Renal pelvis (tissue), 1 donor: ENCODE measurements at regions not wholly inside any gene's neighbourhood (a gene's known extent, or its start where the extent isn't known, plus 50 kb on each side); places are given as distances from the start of the nearest gene placed in this dataset.
"Not testable (repeated sequence)": the region's sequence is repeated elsewhere in the genome, so short reads cannot be mapped to it uniquely, and the experiment has no call there.

Source experiments
- DNase-seq: peaks from one replicate; pipeline ENCODE4 v3.0.0-alpha.2; 2013

DNA sequence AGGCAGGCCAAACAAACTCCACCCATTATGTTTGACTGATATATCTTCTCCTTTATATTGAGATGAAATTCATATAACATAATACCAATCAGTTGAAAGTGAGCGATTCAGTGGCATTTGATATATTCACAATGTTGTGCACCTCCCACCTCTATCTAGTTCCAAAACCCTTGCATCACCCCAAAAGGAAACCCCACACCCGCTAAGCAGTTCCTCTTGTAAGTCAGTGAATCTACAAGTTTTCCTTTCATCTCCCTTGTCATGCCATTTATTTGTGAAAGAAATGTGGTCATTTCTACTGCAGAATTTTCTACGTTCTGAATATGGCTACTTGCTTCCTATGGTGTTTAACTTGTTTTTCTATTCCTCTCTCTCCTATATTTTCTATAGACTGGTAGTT lies 99.4 kb upstream of the PTPN3 start:
- no peak for DNase-seq

DNA sequence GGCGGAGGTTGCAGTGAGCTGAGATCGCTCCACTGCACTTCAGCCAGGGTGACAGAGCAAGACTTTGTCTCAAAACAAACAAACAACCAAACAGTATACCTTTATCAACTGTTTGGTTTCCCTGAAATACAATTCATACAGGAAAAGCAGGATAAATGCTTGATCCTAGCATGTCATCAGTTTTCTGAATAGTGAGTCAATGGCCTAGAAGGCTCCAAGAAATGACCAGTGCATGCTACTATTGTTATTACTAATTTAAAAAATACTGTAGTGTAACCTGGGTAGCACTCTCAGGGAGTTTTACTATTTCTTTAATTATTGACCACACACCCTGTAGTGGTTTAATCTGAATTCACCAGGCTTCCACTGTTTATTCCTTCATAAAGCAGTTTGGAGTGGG lies 101.0 kb upstream of the PTPN3 start:
- DNase-seq, result no peak

DNA sequence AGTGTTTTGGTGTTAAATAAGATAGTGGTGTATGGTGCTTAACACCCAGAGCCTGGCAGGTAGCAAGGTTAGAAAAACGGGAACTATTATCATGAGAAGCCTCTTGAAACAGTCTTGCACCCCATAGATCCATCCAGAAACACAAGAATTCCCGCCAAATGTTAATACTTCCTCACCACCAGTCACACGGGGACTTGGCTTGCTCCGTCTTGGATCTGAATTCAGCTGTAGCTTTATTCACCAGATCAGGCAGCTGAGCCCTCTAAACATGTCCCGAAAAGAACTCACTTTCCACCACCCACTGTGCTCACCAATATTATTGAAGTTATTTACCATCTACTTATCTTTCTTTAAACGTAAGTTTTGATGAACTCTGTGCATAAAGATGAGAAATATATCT lies 101.6 kb upstream of the PTPN3 start:
- DNase-seq, result no peak

DNA sequence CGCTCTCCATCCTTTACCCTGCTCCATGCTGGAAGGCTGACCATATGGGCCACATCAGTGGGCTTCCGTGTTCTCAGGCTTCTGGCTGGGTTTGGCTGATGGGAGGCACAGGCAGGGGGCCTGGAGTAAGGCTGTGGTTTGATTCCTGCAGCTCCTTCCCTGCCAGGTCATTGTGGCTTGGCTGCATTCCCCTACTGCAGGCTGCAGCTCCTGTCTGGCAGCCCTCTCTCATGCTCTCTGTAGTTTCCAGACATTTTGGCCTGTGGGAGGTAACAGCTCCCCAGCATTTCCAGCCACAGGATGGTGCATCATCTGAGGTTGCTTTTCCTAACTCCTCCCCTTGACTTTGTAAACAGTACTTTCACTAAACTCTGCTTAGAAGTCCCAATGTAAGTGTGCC lies 102.0 kb upstream of the PTPN3 start:
- DNase-seq, result no peak

DNA sequence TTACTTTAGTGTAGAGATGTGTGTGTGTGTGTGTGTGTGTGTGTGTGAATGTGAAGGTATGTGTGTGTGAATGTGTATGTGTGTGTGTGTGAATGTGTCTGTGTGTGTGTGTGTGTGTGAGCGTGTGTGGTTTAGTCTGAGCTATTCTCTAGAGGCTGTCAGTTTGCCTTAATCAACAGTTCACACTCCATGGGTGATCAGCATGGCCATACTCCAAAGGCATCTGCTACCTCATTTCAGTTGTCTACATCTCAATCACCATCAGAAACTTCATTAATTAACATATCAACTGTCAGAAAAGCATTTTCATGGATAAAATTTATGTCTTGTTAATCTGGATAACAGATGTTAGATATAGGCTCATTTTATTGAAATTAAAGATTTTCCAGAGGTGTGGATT lies 103.1 kb upstream of the PTPN3 start:
- no peak for DNase-seq

DNA sequence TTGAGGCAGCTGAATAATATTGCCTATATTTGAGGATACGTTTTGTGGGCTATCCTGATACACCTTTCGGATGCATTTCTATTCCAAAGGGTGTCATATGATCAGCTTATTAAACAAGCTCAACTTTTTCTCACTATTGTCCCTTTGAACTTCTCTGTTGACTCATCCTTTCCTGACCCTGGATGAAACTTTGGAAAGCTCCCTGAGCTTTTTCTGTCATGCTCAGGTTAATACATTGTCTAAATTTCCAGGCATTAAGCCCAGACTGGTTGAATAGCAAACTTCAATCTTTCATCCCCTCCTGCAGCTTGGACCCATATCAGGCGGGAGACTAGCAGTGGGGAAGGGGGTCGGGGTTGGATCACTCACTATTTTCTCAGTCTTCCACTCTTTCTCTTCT lies 104.9 kb upstream of the PTPN3 start:
- no peak for DNase-seq

DNA sequence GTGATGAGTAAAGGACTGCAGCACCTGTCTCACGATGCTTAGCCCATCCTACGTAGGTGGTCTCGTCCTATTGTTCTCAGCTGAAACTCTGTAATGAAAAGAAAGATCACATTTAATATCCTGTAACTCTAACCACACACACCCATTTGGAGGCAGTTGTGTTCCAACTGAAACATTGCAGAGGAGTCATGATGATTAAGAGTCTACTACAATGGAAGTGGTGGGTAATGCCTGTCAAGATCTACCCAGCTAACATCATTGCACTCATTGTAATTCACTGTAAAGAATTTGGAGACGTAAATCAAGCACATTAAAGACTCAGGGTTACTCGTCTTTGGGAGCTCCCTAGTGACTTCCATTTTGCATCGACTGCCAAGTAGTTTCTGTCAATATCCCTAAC lies 106.0 kb upstream of the PTPN3 start:
- DNase-seq, result no peak

DNA sequence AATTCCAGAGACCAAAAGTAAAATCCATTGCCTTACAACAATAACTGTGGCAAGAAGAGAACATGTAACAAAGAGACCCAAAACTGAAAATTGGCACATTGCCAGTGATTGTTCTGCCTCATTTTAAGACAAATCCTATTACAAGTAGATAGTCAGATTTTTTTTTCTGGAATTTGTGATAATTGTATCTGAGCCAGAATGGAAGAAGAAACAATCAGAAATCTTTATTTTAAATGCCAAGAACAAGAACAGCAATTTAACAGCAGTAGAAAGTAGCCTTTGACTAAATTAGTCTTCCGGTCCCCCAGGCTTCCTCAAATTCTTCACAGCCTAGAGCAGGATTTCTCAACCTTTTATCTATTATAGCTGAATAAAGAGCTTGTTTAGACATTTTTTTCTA lies 106.7 kb upstream of the PTPN3 start:
- DNase-seq, result no peak

DNA sequence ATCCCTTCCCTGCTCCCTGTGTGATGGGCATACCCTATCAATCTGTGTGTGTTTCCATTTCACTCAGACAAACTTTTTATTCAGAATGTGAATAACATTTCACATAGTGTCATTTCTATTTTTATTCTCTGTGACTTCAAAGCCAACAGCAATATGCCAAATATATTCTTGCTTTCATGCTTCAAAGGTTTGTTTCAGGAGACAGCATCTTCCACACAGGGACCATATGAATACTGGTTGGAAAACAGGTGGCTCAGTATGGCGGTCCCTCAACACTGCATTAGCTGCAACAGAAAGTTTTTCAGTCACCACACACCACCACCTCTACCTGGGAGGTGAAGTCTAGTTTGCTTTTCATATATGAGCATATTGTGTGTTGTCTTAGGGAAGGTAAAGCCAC lies 111.0 kb upstream of the PTPN3 start:
- no peak for DNase-seq

DNA sequence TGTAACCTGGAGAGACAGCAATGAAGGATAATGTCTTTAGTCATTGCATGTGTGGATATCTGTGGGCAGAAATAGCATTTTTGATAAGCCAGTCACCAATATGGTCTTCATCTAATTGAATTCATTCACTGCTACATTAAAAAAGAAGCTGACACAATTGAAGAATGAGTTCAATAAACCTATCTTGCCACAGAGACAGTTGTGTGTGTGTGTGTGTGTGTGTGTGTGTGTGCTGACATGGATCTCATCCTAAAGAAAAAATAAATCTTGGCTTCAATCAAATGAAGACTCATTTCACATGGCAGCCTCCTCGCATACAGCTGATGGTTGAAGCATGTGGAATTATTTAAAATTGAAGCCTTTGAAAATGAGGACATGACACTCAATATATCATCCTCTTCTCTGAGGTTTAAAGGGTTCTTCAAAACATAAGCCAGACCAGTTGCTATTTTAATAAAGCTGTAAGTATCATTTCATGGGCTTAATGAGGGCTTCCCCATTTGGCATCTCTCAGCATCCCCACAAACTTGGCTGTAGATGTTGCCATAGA lies 118.5 kb upstream of the PTPN3 start:
- DNase-seq, result no peak

DNA sequence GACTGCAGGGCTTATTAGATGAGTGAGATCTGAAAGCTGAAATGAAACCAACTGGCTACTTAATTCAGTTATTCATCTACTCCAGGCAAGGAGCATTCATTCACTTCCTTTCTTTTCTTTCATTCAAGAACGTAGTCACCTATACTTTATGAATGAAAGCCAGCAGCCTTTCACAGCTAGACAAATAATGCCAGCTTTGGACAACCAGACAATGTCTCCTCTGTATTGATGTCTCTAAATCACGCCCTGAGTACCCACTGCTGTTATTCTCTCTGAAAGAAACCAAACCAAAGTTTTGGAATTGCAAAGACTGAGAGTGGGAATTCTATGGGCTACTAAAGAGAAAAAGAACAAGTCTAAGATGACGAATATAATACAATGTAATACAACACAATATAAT lies 121.2 kb upstream of the PTPN3 start:
- DNase-seq, result no peak

DNA sequence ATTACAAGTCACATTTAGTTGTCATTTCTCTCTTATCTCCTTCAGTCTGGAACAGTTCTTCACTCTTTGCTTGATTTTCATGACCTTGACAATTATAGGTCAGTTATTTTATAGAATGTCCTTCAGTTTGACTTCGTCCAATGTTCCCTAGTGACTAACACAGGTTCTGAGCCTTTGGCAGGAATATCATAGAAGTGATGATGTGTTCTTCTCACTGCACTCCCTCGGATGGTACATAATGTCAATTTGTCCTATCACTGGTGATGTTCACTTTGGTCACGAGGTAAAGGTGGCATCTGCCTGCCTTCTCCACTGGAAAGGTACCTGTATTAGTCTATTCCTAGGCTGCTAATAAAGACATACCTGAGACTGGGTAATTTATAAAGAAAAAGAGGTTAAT lies 126.0 kb upstream of the PTPN3 start:
- no peak for DNase-seq

DNA sequence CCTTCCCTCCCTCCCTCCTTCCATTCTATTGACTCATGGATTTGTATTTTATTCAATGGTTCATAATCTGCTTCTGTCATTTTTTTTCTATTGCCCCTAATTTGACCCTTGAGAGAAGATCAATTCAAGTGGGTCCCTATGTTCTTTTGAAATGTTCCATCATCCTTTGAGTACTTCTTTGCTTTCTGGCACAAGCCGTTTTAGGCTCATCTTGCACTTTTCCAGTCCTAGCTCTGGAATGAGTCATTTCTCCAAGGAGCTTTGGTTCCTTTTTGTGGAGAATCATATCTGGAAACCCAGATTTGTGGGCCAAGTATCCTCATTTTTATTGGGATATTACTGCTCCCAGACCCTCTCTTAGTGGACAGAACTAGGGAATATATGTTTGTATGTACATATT lies 126.8 kb upstream of the PTPN3 start:
- no peak for DNase-seq

DNA sequence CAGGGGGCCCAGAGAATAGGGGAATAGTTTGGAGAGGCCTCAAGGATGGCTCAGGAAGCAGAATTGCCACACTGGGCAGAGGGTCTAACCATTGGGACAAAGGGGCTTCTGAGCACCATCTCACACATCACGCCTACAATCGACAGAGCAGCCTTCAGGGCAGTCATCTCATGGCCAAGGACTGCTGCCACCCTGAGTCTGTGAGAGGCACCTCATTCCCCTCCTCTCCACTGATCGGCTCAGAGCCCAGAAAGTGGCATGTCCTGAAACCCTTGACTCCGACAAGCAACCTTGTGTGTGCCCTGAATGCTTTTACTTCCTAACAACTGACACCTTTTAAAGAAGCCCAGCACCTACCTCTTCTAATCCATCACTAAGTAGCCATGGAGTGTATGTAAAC lies 128.9 kb upstream of the PTPN3 start:
- DNase-seq, result no peak

DNA sequence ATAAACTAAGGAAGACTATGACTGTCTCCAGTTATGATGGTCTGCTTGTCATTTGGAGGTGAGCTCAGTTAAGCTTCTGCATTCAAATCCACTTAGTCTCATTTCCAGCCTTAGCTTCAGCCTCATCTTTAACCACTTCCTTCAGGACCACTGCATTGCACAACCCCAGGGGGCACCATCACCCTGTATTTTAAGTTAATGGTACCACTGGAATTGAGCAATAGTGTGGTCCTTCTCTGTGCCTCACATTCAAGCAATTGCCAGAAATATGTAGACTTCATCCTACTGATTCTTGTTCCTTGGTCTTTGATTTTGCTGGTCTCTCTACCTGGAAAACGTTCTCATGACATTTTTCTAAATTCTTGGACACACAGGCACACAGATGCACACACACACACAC lies 131.5 kb upstream of the PTPN3 start:
- no peak for DNase-seq

DNA sequence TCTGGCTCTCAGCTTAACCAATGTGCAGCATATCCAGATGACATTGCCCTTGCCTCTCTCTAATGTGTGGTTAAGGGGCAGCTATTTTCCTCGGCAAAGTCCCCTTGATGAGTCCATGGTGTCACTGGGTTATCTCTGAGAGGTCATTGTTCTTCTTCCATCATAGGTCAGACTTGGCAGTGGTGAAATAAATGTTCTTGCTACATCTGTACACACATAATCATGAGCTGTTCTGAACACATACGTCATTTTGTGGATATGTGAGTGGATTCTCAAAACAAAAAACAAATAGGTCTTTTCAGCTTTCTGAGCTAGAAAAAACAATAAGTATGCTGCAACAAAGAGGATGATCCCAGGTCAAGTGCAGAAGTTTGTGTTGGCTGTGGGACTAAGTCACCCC lies 134.7 kb upstream of the PTPN3 start:
- DNase-seq, result no peak

DNA sequence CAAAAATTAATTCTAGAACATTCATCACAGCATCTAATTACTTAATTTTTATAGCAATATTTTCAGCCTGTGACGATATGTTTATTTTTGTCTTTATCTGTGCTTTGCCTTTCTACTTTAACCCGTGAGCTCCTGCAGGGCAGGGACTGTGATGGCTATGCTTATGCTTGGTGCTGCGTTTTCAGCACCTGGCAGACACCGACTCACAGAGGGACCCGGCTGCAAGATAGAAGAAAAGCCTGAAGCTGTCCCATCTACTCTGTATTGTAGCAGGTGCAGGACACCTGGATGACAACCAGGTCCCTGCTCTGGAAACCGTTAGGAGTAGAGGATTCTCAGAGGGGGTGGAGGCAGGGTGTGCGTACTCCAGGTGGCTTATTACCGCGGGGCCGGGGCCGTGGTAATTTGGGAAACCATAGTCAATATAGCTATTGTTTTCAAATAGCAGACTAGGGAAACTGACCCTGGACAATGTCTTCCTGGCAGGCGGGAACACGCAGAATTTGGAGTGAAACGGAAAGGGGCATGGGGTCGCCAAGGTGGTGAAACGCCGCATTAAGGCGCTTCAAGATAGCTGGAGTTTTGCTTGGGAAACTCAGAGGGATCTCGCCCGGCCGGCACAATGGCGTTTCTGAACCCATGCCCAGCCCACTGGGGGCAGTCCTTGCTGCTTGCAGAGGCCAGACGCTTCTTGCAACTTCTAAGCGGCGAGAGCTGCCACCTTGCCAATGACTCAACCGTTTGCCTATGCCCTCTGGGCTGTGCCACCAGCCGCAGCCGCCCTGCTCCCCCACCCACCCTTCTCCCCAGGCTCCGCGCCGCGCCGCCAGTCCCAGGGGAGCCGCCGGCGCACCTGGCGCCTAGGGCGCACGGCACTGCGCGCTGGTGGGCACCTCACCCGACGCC lies 140.1 kb upstream of the PALM2AKAP2 start:
- DNase-seq, result peak; percentile 21

DNA sequence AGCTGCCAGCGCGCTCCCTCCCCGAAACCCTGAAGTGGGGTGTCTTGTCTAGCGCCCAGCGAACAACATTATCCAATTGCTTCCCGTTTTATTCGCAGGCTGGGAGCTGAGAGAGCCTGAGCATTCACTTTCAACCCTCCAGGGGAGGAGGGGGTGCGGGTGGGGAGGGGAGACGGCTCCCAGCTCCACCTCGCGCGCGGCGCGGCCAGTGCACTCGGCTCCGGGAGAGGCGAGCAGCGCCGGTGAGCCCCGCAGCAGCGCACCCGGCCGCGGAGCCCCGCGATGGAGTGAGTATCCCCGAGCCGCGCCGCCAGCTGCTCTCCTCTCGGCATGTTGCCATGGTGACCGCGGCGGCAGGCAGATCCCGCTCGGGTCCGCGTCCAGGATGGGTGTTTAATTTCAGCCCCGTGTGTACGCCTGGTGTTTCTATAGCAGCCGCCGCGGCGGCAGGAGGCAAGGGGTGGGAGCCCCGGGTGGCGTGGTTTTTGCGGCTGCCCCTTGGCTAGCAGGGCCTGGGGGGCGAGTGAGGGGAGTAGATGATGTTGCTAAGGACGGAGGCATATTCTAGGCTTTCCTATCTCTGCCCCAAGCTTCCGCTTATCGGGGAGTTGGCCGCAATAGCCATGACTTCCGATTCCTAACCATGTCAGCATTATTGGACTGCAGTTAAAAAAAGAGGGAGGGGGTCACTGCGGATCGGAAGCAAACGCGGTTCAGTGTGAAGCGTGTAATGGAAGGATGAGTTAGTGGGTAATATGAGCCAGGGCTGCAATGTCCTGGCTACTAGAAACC lies 139.2 kb upstream of the PALM2AKAP2 start:
- peak; percentile 68 for DNase-seq

DNA sequence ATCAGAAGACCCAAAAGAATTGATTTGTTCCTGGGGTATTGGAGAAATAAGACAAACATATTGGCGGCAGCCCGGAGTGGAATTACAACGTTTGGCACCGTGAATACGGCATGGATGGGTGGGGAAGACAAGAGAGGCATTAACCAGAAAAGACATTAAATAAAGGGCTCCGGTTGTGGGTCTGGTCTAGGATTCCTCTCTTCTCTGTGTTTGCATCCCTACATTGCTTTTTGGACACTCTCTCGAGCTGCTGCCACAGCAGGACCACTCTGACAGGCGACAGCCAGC lies 138.7 kb upstream of the PALM2AKAP2 start:
- DNase-seq, result peak; percentile 4

DNA sequence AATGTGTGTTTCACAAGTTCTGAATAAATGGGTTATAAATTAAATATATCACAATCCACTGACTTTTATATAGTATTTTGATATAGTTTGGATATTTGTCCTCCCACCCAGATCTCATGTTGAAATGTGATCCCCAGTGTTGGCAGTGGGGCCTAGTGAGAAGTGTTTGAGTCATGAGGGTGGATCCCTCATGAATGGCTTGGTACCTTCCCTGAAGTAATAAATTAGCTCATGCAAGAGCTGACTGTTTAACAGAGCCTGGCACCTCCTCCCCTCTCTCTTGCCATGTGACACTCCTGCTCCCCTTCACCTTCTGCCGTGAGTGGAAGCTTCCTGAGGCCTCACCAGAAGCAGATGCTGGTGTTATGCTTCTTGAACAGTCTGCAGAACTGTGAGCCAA lies 127.9 kb upstream of the PALM2AKAP2 start:
- DNase-seq, result no peak

DNA sequence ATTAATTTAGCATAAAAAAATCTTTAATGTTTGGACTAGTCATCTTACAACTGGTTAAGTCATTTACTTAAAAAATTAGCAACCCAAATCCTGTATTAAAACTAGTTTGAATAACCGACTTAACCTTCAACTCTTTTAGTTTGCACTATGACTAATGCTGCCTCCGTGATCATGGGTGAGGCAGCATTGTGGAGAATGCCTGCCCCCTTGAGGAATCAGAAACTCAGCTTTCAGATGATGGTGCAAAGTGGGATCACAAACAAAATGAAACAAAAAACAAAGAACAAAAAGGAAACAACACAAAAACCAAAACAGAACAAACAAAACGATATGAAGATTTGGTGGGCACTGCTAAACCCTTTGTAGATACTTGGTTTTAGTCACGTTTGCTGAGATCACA lies 127.0 kb upstream of the PALM2AKAP2 start:
- DNase-seq, result no peak

DNA sequence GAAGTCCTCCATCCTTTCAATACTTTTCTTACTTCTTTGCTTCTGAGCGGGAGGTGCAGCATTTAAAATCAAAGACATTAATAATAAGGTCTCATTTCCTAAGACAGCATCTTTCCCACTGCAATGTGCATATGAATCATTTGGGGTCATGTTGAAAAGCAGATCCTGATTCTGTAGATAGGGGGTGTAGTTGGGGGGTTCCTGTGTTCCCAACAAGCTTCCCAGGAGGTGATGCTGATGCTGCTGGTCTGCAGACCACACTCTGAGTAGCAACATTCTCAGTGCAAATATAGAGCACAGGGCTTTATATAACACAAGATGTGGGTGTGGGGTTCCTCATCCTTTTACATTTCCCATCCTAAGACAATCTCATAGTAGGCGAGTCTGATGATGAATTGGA lies 126.5 kb upstream of the PALM2AKAP2 start:
- DNase-seq, result no peak

DNA sequence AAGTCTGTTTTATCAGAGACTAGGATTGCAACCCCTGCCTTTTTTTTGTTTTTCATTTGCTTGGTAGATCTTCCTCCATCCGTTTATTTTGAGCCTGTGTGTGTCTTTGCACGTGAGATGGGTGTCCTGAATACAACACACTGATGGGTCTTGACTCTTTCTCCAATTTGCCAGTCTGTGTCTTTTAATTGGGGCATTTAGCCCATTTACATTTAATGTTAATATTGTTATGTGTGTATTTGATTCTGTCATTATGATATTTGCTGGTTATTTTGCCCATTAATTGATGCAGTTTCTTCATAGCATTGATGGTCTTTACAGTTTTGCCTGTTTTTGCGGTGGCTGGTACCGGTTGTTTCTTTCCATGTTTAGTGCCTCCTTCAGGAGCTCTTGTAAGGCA lies 116.0 kb upstream of the PALM2AKAP2 start:
- not testable (repeated sequence) for DNase-seq
